Thymus (tissue), 11 donors: ENCODE measurements at regions not wholly inside any gene's neighbourhood (a gene's known extent, or its start where the extent isn't known, plus 50 kb on each side); places are given as distances from the start of the nearest gene placed in this dataset.
"Not testable (repeated sequence)": the region's sequence is repeated elsewhere in the genome, so short reads cannot be mapped to it uniquely, and the experiment has no call there.

ENCODE experiments used
- DNase-seq, 9 donors: peaks; one replicate each; pipeline ENCODE4 v3.0.0-alpha.2; 2013; ENCODE audit warnings: low spot score in 9 of 9, low read depth in 6 of 9, missing footprints in 1 of 9
- H3K27ac ChIP-seq, 2 donors: one replicate each; pipeline ENCODE4 v1.5.1; 2013; ENCODE audit warnings: control low read depth in 1 of 2, low read depth in 1 of 2, low read length in 1 of 2, mild to moderate bottlenecking in 1 of 2, moderate library complexity in 1 of 2
- H3K27me3 ChIP-seq, 2 donors: one replicate each; pipeline ENCODE4 v1.5.1; 2013; ENCODE audit warnings: low read length in 1 of 2; ENCODE audit not compliant: control insufficient read depth in 2 of 2, insufficient read depth in 1 of 2
- H3K36me3 ChIP-seq, 2 donors: one replicate each; pipeline ENCODE4 v1.5.1; 2013; ENCODE audit warnings: low read length in 1 of 2, mild to moderate bottlenecking in 1 of 2, moderate library complexity in 1 of 2; ENCODE audit not compliant: control insufficient read depth in 2 of 2, insufficient read depth in 2 of 2
- H3K4me1 ChIP-seq, 2 donors: one replicate each; pipeline ENCODE4 v1.5.1; 2013; ENCODE audit warnings: low read length in 2 of 2; ENCODE audit not compliant: control insufficient read depth in 2 of 2, insufficient read depth in 2 of 2
- H3K4me3 ChIP-seq, 2 donors: one replicate each; pipeline ENCODE4 v1.5.1; 2013; ENCODE audit warnings: low read length in 2 of 2, control low read depth in 1 of 2, mild to moderate bottlenecking in 1 of 2
- H3K9me3 ChIP-seq, 2 donors: one replicate each; pipeline ENCODE4 v1.5.1; 2013; ENCODE audit warnings: low read length in 1 of 2, mild to moderate bottlenecking in 1 of 2; ENCODE audit not compliant: control insufficient read depth in 2 of 2, insufficient read depth in 1 of 2
- WGBS: extraction: QIAGEN DNeasy Blood & Tissue Kit; methylation state at CpG from one replicate; pipeline ENCODE4 v1.1.7; 2013; 5-methylcytosine and 5-hydroxymethylcytosine counted together
- donor health status: healthy.

- 96% methylated on average over 6 of the region's 6 CpGs for WGBS
- H3K4me3 ChIP-seq = no peak overlapping the region
- DNase-seq = no peak
These were observed 404.7 kb downstream of the KCNRG start for GRCh38 chr13:50419896-50420295.

DNA sequence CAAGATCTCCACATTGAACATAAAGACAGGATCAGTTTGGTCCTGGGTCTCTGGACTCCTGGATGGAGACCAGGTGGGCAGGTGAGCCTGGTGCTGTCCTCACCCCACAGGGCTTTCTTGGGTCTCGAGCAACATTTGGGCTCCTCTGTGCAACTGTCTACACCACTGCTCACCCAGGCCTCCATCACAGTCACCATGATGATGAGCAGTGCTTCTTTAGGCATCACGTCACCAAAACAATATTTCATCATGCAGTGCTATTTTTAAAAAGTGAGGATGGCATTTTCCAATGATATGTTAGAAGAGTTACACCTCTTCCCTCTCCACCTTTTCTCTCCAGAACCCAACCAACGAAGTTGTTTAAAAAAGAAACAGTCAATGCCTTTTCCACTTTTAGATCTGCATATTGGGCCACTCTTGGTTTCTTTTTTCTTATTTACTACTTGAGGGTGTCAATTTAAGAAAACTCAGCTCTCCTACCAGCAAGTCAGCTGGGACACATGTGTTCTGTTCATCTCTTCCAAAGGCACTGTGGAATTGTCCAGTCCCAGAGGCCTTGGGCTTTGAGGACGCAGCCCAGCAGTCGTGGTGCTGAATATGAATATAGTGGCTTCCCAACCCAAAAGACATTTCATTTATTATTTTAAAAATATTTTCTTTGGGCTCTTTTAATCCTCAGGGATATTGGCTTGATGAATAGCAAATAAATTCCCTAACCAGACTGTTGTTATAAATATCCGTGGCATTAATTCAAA is 405.7 kb downstream of the KCNRG start:
- no peak for DNase-seq

More at GRCh38 chr13:50419896-50420295, 404.7 kb downstream of the KCNRG start:
- no peaks in the 10 kb centered on the region for H3K36me3 ChIP-seq
- peaks cover 9 to 16% of the 10 kb centered on the region in 2 donors for H3K4me1 ChIP-seq
- H3K27me3 ChIP-seq = no peaks in the 10 kb centered on the region
- no peak overlapping the region for H3K27ac ChIP-seq
- H3K9me3 ChIP-seq = peaks cover 1 to 13% of the 10 kb centered on the region in 2 donors

DNA sequence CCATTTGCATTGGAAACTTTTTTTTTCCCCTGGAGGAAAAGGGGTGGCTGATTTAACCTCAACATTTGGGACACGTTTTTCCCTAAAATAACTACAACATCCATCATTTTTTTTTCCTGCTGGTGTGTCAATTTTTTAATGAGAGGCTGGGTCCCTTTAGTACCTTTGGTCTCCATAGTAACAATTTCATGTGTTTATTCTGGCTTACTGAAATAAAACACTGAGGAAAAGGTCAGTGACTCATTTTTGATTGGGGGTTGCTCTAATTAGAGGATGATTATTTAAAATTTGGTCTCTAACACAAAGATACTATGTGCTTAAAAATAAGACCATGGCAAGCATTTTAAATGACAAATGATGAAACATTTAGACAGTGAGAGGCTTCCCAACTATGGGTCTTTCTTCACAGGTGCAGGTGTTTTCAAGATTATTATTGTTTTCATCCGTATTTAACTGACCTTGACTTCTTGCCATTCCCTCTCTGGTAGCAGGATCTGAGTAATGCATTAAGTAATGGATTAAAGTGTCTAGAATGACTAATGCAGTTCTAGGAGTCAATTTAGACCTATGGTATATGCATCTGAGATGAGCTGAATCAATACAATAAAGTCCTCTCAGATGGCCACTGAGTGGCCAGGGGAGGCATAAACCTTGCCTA is 406.4 kb downstream of the KCNRG start:
- H3K4me1 ChIP-seq = peaks cover 12 to 28% of the 10 kb centered on the region in 2 donors
- H3K36me3 ChIP-seq = no peaks in the 10 kb centered on the region
- H3K4me3 ChIP-seq = no peak overlapping the region
- no peak for DNase-seq
- no peaks in the 10 kb centered on the region for H3K27me3 ChIP-seq
- 86% methylated on average over 2 of the region's 2 CpGs for WGBS
- H3K27ac ChIP-seq = no peak overlapping the region
- H3K9me3 ChIP-seq = peaks cover 0 to 9% of the 10 kb centered on the region in 2 donors

More for the DNA sequence above, 405.7 kb downstream of the KCNRG start:
- Histone ChIP-seq H3K27me3 (no peaks in the 10 kb centered on the region), H3K4me3 (no peak overlapping the region), H3K4me1 (peaks cover 12 to 24% of the 10 kb centered on the region in 2 donors), H3K36me3 (no peaks in the 10 kb centered on the region), H3K27ac (no peak overlapping the region), H3K9me3 (peaks cover 0 to 10% of the 10 kb centered on the region in 2 donors)
- 97% methylated on average over 6 of the region's 6 CpGs for WGBS

DNA sequence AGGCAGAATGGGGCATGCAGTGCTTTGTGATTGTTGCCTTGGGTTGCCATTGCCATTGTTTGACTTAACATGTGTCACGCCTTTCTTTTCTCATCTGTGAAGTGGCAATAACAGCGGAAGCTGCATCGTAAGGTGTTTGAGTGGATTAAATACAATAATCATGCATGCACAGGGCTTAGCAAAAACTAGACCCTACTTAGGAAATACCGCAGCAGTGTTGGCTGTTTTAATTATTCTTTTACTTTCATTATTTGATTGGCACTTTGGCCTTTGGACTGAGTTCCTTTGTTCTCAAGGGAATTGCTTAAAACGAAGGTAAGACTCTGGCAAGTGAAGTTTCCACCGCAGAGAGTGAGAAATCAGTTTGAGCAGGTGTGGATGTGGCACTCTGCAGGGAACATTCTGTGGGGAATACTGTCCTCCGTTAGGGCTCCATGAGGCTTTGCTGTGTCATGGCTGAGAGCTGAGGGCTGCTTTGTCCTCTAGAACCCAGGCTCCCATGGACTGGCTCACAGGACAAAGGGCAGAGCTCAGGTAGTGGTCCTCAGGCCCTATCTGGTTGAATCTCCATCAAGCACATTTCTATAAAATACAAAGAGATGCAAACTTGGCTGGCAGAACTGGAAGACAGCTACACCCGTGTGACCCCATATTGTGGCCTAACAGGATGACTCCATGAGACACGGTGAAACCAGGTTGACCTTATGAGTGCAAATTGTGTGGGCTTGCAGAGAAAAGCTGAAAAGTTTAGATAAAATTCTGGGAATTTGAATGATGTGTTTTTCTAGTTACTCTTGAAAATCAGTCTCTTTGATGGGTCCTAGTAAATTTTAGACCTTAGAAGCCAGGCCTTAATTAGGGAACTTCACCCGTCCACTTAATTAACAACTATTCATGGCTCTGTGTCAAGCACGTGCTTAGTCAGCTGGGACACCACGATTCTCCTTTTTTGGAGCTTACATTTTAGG is 407.2 kb downstream of the KCNRG start:
- Histone ChIP-seq H3K4me3 (no peak overlapping the region), H3K4me1 (peaks cover 12 to 34% of the 10 kb centered on the region in 2 donors), H3K27ac (no peak overlapping the region), H3K9me3 (peaks cover 0 to 3% of the 10 kb centered on the region in 2 donors), H3K27me3 (no peaks in the 10 kb centered on the region), H3K36me3 (no peaks in the 10 kb centered on the region)
- DNase-seq = no peak
- WGBS = 91% methylated on average over 12 of the region's 12 CpGs

DNA sequence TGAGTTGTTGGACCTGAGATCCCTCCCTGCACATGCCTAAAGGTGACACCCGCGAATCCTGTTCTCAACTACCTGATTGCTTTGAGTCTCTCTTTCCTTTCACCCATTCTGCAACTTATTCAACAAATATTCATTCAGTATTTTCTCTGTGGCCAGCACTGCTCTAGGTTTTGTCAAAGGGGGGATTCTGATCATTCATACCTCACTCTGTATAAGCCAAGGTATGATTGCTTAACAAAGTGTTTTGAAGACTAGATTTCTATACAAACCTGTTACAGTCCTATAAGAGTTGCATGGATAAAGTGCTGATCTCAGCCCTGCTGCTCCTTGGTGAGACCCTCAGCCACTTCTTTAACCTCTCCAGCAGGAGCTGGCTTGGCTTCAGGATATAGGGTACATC is 409.7 kb downstream of the KCNRG start:
- WGBS = 96% methylated on average over 2 of the region's 2 CpGs
- H3K4me1 ChIP-seq = peaks cover 19 to 45% of the 10 kb centered on the region in 2 donors
- no peaks in the 10 kb centered on the region for H3K27me3 ChIP-seq
- no peaks in the 10 kb centered on the region for H3K36me3 ChIP-seq
- H3K9me3 ChIP-seq = peaks cover 0 to 2% of the 10 kb centered on the region in 2 donors
- no peak for DNase-seq
- H3K27ac ChIP-seq = no peak overlapping the region
- no peak overlapping the region for H3K4me3 ChIP-seq

DNA sequence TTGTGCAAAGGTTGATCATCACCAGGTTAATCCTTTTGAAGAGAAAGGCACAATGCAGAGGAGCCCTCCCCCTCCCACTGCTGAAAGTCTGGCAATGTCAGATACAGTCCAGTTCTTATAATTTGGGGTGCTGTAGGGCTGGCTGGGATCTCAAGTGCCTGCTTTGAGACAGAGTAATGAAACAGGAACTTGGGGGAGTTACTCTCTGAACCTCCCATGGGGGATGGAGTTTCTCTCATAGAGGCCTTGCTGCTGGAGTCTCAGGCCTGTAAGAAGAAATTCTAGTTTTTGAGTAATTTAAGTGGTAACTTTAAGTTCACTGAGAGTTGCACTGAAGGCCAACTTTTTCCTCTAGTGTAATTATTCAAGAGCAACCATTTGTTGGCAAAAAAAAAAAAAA is 410.5 kb downstream of the KCNRG start:
- peaks cover 19 to 45% of the 10 kb centered on the region in 2 donors for H3K4me1 ChIP-seq
- peak in 1 of 9 donors; percentile 40 for DNase-seq
- no peaks in the 10 kb centered on the region for H3K27me3 ChIP-seq
- H3K36me3 ChIP-seq = no peaks in the 10 kb centered on the region
- H3K4me3 ChIP-seq = no peak overlapping the region
- H3K9me3 ChIP-seq = peaks cover 0 to 2% of the 10 kb centered on the region in 2 donors
- no peak overlapping the region for H3K27ac ChIP-seq

GRCh38 chr13:50426927-50427326 is 411.7 kb downstream of the KCNRG start:
- DNase-seq = no peak
- H3K4me3 ChIP-seq = no peak overlapping the region
- H3K4me1 ChIP-seq = peaks cover 19 to 44% of the 10 kb centered on the region in 2 donors
- no peaks in the 10 kb centered on the region for H3K36me3 ChIP-seq
- H3K27ac ChIP-seq = peak overlapping the region in 1 of 2 donors; percentile 7
- H3K27me3 ChIP-seq = no peaks in the 10 kb centered on the region
- H3K9me3 ChIP-seq = peaks cover 0 to 2% of the 10 kb centered on the region in 2 donors

DNA sequence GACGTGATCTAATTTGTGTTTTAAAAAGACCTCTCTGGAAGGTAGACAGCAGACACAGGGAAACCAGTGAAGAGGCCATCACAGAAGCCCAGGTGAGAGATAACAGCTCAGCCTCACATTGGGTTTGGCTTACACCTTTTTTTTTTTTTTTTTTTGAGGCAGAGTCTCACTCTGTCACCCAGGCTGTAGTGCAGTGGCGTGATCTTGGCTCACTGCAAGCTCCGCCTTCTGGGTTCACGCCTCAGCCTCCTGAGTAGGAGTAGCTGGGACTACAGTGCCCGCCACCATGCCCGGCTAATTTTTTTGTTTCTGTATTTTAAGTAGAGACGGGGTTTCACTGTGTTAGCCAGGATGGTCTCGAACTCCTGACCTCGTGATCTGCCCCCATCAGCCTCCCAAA is 412.3 kb downstream of the KCNRG start:
- not testable (repeated sequence) for H3K9me3 ChIP-seq, H3K36me3 ChIP-seq, H3K4me3 ChIP-seq, H3K27me3 ChIP-seq, DNase-seq
- WGBS = 96% methylated on average over 9 of the region's 9 CpGs
- Histone ChIP-seq H3K4me1 (peaks cover 17 to 38% of the 10 kb centered on the region in 2 donors), H3K27ac (peak overlapping the region in 1 of 2 donors; percentile 86)
